A549 (cell line): ENCODE measurements at regions not wholly inside any gene's neighbourhood (a gene's known extent, or its start where the extent isn't known, plus 50 kb on each side); places are given as distances from the start of the nearest gene placed in this dataset.

ENCODE experiments used
- ATAC-seq, 2 experiments: fragments of 200-7000 bp in 1 of 2; fragments of >200 bp in 1 of 2; cut with Nextera tagmentation in 1 of 2; cut with Tn5 transposase in 1 of 2; 3 replicates each; pipeline versions ENCODE4 v1.8.0 to v1.9.1; 2018 to 2020; ENCODE audit warnings: mild to moderate bottlenecking in 1 of 2, moderate library complexity in 1 of 2
- CTCF ChIA-PET: fragments of 300-600 bp; sonication (Branson Sonifier 250); formaldehyde crosslinking; extraction: SDS; loops from one replicate; lab custom pipeline; 2021; ENCODE audit warnings: antibody characterized with exemption, inconsistent platforms; lab: Yijun Ruan, JAX
- POLR2A ChIA-PET: fragments of 350-600 bp; formaldehyde crosslinking; extraction: SDS; loops from one replicate; lab custom pipeline; 2021; ENCODE audit warnings: antibody characterized with exemption, inconsistent platforms; lab: Yijun Ruan, JAX
- DNase-seq, 2 experiments: peaks; one replicate each; pipeline versions ENCODE4 v3.0.0 to v3.0.0-alpha.2; 2011 to 2016; ENCODE audit warnings: low read depth in 1 of 2, low spot score in 1 of 2
- FAIRE-seq: peaks from 2 replicates; lab custom pipeline; 2011; peaks lifted over from hg19 to GRCh38; lab: Jason Lieb, UNC
- H3K27ac ChIP-seq, 2 experiments: fragments of >200 bp; sonication (Bioruptor Twin); formaldehyde crosslinking; 3 replicates each; pipeline ENCODE4 v1.5.1; 2016 to 2017
- H3K4me1 ChIP-seq: fragments of >200 bp; sonication (Bioruptor Twin); formaldehyde crosslinking; 3 replicates; pipeline ENCODE4 v1.6.1; 2016
- H3K4me2 ChIP-seq: fragments of >200 bp; sonication (Bioruptor Twin); formaldehyde crosslinking; 3 replicates; pipeline ENCODE4 v1.6.1; 2016
- H3K4me3 ChIP-seq: fragments of >200 bp; sonication (Bioruptor Twin); formaldehyde crosslinking; 3 replicates; pipeline ENCODE4 v1.5.1; 2016
- H3K9me3 ChIP-seq: fragments of >200 bp; sonication (Bioruptor Twin); formaldehyde crosslinking; 3 replicates; pipeline ENCODE4 v1.6.1; 2016
- BCL3 ChIP-seq: fragments of >200 bp; sonication (Bioruptor Twin); formaldehyde crosslinking; IDR thresholded peaks from 3 replicates; pipeline ENCODE4 v1.6.1; 2016
- BHLHE40 ChIP-seq: IDR thresholded peaks from 2 replicates; pipeline ENCODE4 v1.6.1; 2012; ENCODE audit warnings: low read depth, low read length, inconsistent platforms
- CHD4 ChIP-seq: fragments of 200-600 bp; sonication (generic); IDR thresholded peaks from 2 replicates; pipeline ENCODE4 v1.6.1; 2016; ENCODE audit warnings: antibody characterized with exemption, mild to moderate bottlenecking, borderline replicate concordance
- CTCF ChIP-seq: fragments of >200 bp; sonication (Bioruptor Twin); formaldehyde crosslinking; IDR thresholded peaks from 3 replicates; pipeline ENCODE4 v1.5.1; 2016
- E2F6 ChIP-seq: IDR thresholded peaks from 2 replicates; pipeline ENCODE4 v1.6.1; 2012; ENCODE audit warnings: low read depth, borderline replicate concordance
- EHMT2 ChIP-seq: fragments of 200-600 bp; sonication (generic); IDR thresholded peaks from 2 replicates; pipeline ENCODE4 v1.6.1; 2016; ENCODE audit warnings: antibody characterized with exemption, low read depth, mild to moderate bottlenecking, moderate library complexity
- ESRRA ChIP-seq: fragments of 150-350 bp; IDR thresholded peaks from 2 replicates; pipeline ENCODE4 v1.6.1; 2014; ENCODE audit warnings: mild to moderate bottlenecking, low read length, borderline replicate concordance
- FOSL2 ChIP-seq, 2 experiments: fragments of 450-650 bp in 1 of 2; fragments of >200 bp in 1 of 2; sonication (Bioruptor Twin) in 1 of 2; formaldehyde crosslinking; IDR thresholded peaks; 2 replicates each; pipeline versions ENCODE4 v1.5.0 to v1.6.1; 2016 to 2020; ENCODE audit warnings: mild to moderate bottlenecking in 1 of 2, moderate library complexity in 1 of 2
- FOXS1 ChIP-seq: fragments of 250-450 bp; sonication (Bioruptor Pico); IDR thresholded peaks from 2 replicates; pipeline ENCODE4 v1.5.0; 2020; ENCODE audit warnings: mild to moderate bottlenecking, moderate library complexity
- GATA3 ChIP-seq: IDR thresholded peaks from 2 replicates; pipeline ENCODE4 v1.6.1; 2012; ENCODE audit warnings: borderline replicate concordance
- HMGXB4 ChIP-seq: fragments of 250-450 bp; sonication (Bioruptor Pico); IDR thresholded peaks from 2 replicates; pipeline ENCODE4 v1.5.0; 2021; ENCODE audit warnings: mild to moderate bottlenecking, moderate library complexity, borderline replicate concordance
- JUN ChIP-seq, 2 experiments: fragments of >200 bp; sonication (Bioruptor Twin); formaldehyde crosslinking; IDR thresholded peaks; 2 replicates in 1 of 2; 3 replicates in 1 of 2; pipeline ENCODE4 v1.6.1; 2016 to 2017
- KDM5A ChIP-seq: fragments of 200-600 bp; sonication (generic); IDR thresholded peaks from 2 replicates; pipeline ENCODE4 v1.6.1; 2016; ENCODE audit warnings: antibody characterized with exemption, mild to moderate bottlenecking
- MAX ChIP-seq: IDR thresholded peaks from 2 replicates; pipeline ENCODE4 v1.6.1; 2012
- NFE2L2 ChIP-seq: fragments of 150-350 bp; conservative IDR thresholded peaks from 2 replicates; pipeline ENCODE4 v1.6.1; 2014; ENCODE audit warnings: low read length
- RAD21 ChIP-seq, 2 experiments: fragments of >200 bp in 1 of 2; sonication (Bioruptor Twin) in 1 of 2; formaldehyde crosslinking in 1 of 2; IDR thresholded peaks in 1 of 2; conservative IDR thresholded peaks in 1 of 2; 2 replicates in 1 of 2; 3 replicates in 1 of 2; pipeline ENCODE4 v1.6.1; 2012 to 2018; ENCODE audit warnings: inconsistent platforms in 1 of 2
- REST ChIP-seq: fragments of 200-600 bp; sonication (generic); IDR thresholded peaks from 2 replicates; pipeline ENCODE4 v1.6.1; 2016; ENCODE audit warnings: antibody characterized with exemption, mild to moderate bottlenecking, moderate library complexity
- RNF2 ChIP-seq: fragments of 200-600 bp; sonication (generic); IDR thresholded peaks from 2 replicates; pipeline ENCODE4 v1.6.1; 2016; ENCODE audit warnings: low read depth, mild to moderate bottlenecking, antibody characterized with exemption, moderate library complexity, borderline replicate concordance
- SREBF2 ChIP-seq: fragments of 450-650 bp; IDR thresholded peaks from 2 replicates; pipeline ENCODE4 v1.6.1; 2014; ENCODE audit warnings: mild to moderate bottlenecking, moderate library complexity
- TP53 ChIP-seq: fragments of 250-450 bp; sonication (Bioruptor Pico); IDR thresholded peaks from 2 replicates; pipeline ENCODE4 v1.5.0; 2021; ENCODE audit warnings: mild to moderate bottlenecking, moderate library complexity
- WGBS: methylation state at CpG from one replicate; pipeline ENCODE4 v1.1.6; 2017; ENCODE audit errors: missing lambda C conversion rate; 5-methylcytosine and 5-hydroxymethylcytosine counted together

- DNase-seq: no peak
- WGBS: 92% methylated on average over 11 of the region's 14 CpGs
- Histone ChIP-seq H3K27ac (no peak overlapping the region), H3K4me3 (no peak overlapping the region), H3K9me3 (no peaks in the 10 kb centered on the region), H3K4me1 (peaks cover 5% of the 10 kb centered on the region; the same call in 1 of the 3 replicates), H3K4me2 (no peak overlapping the region)
- TF ChIP-seq HMGXB4 (CRISPR knock-in tag) (no peak), FOSL2 (IDR thresholded peaks at IDR 0.05) (no peak), FOSL2 (CRISPR knock-in tag; IDR thresholded peaks at IDR 0.05) (no peak), RAD21 (conservative IDR thresholded peaks at IDR 0.05 in 1 of 2, IDR thresholded peaks at IDR 0.05 in 1 of 2) (no peak), TP53 (CRISPR knock-in tag) (no peak), ESRRA (no peak), GATA3 (no peak), BCL3 (no peak), KDM5A (no peak), EHMT2 (no peak), RNF2 (no peak), E2F6 (no peak), BHLHE40 (no peak), MAX (no peak), SREBF2 (no peak), REST (no peak), CTCF (no peak), NFE2L2 (no peak), JUN (IDR thresholded peaks at IDR 0.05) (no peak), CHD4 (no peak), FOXS1 (no peak)
- CTCF ChIA-PET: no interaction called here
- no peak for ATAC-seq
- FAIRE-seq: no peak
- POLR2A ChIA-PET: no interaction called here
Measured at GRCh38 chr22:48453751-48454485, 1373.8 kb downstream of the BRD1 start.
